ENCODE measurements at regions not wholly inside any gene's neighbourhood (a gene's known extent, or its start where the extent isn't known, plus 50 kb on each side); places are given as distances from the start of the nearest gene placed in this dataset.
"Not testable (repeated sequence)": the region's sequence is repeated elsewhere in the genome, so short reads cannot be mapped to it uniquely, and the experiment has no call there.

- DNase-seq (ENCODE audit: low read depth): no peak
- no peak overlapping the region for H3K4me3 ChIP-seq (ENCODE audit: low read depth, low read length)
- TF ChIP-seq, protein P1, sequence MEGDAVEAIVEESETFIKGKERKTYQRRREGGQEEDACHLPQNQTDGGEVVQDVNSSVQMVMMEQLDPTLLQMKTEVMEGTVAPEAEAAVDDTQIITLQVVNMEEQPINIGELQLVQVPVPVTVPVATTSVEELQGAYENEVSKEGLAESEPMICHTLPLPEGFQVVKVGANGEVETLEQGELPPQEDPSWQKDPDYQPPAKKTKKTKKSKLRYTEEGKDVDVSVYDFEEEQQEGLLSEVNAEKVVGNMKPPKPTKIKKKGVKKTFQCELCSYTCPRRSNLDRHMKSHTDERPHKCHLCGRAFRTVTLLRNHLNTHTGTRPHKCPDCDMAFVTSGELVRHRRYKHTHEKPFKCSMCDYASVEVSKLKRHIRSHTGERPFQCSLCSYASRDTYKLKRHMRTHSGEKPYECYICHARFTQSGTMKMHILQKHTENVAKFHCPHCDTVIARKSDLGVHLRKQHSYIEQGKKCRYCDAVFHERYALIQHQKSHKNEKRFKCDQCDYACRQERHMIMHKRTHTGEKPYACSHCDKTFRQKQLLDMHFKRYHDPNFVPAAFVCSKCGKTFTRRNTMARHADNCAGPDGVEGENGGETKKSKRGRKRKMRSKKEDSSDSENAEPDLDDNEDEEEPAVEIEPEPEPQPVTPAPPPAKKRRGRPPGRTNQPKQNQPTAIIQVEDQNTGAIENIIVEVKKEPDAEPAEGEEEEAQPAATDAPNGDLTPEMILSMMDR (IDR thresholded peaks at IDR 0.05; ENCODE audit: low read depth, low read length, missing control alignments): no peak
Measured at GRCh38 chr4:81304871-81305270, 89.8 kb upstream of the PRKG2 start.

DNA sequence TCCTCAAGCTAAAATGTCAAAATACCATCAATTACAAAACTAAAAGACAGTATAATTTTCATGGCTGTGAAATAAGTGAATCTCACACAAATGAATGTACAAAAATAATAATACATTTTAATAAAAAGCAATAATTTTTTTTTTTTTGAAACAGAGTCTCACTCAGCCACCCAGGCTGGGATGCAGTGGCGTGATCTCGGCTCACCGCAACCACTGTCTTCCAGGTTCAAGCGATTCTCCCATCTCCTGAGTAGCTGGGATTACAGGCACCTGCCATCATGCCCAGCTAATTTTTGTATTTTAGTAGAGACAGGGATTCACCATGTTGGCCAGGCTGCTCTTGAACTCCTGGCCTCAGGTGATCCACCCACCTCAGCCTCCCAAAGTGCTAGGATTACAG lies 85.3 kb upstream of the PRKG2 start:
- DNase-seq (ENCODE audit: low read depth); H3K4me3 ChIP-seq (ENCODE audit: low read depth, low read length): not testable (repeated sequence)

DNA sequence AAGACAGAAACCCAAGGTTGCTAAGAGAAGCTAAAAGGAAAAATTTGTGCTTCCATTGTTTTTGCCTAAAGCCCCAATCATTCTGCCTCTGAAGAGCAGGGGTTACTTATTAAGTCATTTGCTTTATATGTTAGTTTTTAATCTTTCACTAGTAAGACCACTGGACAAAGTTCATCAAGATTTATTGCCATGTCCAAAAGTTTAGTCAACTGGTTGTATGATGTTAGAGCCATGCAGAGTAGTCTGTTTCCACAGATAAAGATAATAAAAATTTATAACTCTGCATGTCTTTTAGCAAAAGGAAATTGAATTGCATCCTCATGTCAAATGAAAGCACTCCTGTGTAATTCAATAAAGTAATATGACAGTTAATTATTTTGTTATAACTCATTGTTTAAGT lies 75.8 kb upstream of the PRKG2 start:
- DNase-seq (ENCODE audit: low read depth): no peak
- TF ChIP-seq, protein P1 (IDR thresholded peaks at IDR 0.05; ENCODE audit: low read depth, low read length, missing control alignments): no peak
- no peak overlapping the region for H3K4me3 ChIP-seq (ENCODE audit: low read depth, low read length)

DNA sequence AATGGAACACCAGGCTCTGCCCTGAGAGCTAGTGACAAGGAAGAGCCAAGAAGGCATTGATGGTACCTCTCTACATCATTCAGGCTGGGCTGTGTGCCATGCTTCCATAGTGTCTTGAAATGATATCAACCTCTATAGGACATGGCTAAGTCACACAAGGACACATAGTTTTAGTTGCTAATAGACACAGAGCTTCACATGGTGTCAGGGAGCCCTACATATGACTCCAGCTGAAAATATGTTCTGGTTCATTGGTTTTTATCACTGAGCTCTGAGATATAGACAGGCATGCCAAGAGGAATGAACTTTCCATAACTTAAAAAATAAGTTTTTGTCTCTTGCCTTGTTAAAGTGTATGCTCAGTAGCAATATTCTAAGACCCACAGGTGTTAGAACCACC lies 72.1 kb upstream of the PRKG2 start:
- DNase-seq (ENCODE audit: low read depth): no peak
- TF ChIP-seq, protein P1 (IDR thresholded peaks at IDR 0.05; ENCODE audit: low read depth, low read length, missing control alignments): no peak
- H3K4me3 ChIP-seq (ENCODE audit: low read depth, low read length): no peak overlapping the region

GRCh38 chr4:81282131-81282530 lies 67.1 kb upstream of the PRKG2 start:
- H3K4me3 ChIP-seq (ENCODE audit: low read depth, low read length): no peak overlapping the region
- TF ChIP-seq, protein P1 (IDR thresholded peaks at IDR 0.05; ENCODE audit: low read depth, low read length, missing control alignments): no peak
- DNase-seq (ENCODE audit: low read depth): no peak

- TF ChIP-seq, protein P1 (IDR thresholded peaks at IDR 0.05; ENCODE audit: low read depth, low read length, missing control alignments): no peak
- DNase-seq (ENCODE audit: low read depth): no peak
Measured at GRCh38 chr4:81274460-81274859, 59.4 kb upstream of the PRKG2 start.

GRCh38 chr4:81272671-81273070 lies 57.6 kb upstream of the PRKG2 start:
- DNase-seq (ENCODE audit: low read depth): no peak
- TF ChIP-seq, protein P1 (IDR thresholded peaks at IDR 0.05; ENCODE audit: low read depth, low read length, missing control alignments): no peak
- no peak overlapping the region for H3K4me3 ChIP-seq (ENCODE audit: low read depth, low read length)

More at GRCh38 chr4:81274460-81274859, 59.4 kb upstream of the PRKG2 start:
- H3K4me3 ChIP-seq (ENCODE audit: low read depth, low read length): no peak overlapping the region

Data from GM12864 (cell line).